Activated CD4-positive, alpha-beta T cell treated with anti-CD3 and anti-CD28 coated beads, Interleukin-2, amount 50 U/mL, for 48 hours (primary cell): ENCODE measurements at regions not wholly inside any gene's neighbourhood (a gene's known extent, or its start where the extent isn't known, plus 50 kb on each side); places are given as distances from the start of the nearest gene placed in this dataset.
"Not testable (repeated sequence)": the region's sequence is repeated elsewhere in the genome, so short reads cannot be mapped to it uniquely, and the experiment has no call there.

Experiments
- DNase-seq, 2 experiments: peaks; one replicate each; pipeline ENCODE4 v3.0.0-alpha.2; 2020

DNA sequence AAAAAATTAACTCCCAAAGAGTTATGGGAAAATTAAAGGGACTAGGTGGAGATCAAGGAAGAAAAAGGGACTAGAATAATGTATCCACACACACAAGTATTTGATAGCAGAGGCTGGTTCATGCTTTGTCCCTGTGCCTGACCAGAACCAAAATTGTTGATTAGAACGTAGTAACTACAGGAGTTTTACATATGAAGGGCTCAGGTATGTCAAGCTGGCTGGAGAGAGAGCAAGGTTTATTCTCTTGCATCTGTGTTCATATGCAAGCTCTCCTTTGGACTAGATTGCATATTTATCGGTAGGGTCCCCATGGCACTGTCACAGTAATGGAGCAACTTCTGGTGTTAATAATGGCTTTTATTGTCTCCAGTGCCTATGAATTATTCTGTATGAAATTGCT is 239.9 kb upstream of the TRPM3 start:
- DNase-seq: no peak

DNA sequence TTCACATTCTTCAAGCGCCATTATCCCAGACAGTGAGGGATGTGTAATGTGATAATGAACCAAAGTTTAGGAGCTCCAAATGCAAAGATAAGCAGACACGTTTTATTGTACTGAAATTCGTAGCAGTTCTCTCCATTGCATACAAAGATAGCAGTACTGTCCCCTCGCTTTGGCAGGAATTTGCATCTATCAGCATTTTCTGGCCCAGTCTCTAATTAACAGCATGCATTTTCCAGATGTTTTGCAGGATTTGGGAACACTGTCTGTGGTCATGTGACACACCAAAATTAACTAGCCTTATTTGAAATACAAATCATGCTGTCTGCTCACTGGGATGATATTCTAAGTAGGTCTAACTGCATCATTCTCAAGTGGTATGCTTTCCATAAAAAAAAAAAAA is 235.9 kb upstream of the TRPM3 start:
- no peak for DNase-seq

DNA sequence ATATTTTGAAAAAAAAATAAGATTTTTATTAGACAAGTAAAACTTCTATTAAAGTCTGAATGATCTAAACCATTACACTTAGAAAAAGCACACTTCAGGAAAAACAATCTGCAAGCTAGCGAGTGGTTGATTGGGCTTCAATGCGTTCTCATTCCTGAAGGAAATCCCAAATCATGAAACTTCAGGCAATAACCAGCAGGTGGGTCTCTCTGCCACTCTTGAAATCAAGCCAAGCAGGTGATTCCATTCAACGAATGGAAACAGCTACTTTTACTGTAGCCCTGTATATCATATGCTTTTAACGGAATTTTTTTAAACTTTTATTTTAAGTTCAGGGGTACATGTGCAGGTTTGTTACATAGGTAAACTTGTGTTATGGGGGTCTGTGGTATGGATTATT is 234.5 kb upstream of the TRPM3 start:
- no peak for DNase-seq

DNA sequence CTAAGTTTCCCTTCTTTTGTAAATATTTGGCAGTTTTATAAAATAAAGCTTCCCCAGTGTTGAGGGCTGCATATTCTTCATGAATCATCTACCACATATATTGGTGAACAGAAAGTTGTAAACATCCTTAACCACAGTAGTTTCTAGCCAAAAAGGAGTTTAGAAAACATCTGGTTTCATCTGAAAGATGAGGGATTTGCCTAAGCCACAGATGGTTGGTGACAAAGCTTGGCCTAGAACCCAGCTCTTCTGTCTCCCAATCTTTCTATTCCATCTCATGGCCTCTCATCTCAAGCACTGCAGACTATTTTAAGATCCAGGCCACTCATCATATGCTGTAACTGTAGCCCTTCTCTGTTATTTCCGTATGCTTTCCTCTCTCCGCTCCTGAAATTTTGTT is 232.3 kb upstream of the TRPM3 start:
- DNase-seq: no peak

DNA sequence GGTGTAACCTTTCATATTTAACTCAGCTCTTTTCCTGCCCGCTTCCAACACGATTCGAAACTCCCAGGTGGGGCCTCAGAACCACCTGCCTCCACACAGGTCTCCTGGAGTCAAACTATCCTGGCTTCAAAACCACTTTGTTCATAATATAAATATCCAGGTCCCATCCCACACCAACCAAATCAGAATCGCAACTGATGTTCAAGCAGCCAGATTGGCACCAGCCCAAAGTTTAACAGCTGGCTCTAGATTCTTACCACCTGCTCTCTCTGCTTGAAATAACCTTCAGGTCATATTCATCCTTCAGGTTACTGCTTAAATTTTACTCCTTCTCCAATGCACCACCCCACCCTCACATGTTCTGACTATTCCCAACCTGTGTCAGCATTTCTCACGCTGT is 231.4 kb upstream of the TRPM3 start:
- no peak for DNase-seq

DNA sequence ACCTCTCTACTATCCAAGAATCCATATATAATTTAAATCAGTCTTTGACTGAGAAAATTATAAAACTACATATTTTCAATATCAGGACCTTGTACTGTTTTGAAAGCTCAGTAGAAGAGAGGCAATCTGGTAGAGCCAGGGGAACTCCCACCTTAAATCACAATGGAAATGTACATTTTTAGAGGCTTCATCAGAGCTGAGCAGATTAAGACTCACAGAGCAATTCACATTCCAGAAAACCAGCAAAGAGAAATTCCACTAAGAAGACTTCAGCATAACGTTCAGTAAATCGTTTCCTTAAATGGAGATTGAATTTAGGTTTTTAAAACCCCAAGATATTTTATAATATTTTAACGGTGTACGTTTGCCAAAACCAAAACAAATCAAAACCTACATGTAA is 227.8 kb upstream of the TRPM3 start:
- DNase-seq: no peak

DNA sequence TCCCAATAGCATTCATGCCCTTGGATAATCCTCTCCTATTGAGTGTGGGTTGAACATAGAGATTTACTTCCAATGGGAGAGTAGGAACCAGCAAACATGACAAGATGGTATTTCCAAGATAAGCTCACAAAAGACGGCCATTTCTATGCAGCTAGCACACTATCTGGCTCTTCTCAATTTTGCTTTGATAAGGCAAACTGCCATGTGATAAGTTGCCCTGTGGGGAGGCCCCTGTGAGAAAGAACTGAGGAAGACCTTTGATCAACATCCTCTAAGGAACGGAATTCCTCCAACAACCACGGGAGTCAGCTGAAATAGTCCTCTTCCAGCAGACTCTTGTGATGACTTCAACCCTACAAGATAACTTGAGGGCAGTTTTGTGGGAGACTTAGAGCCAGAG is 211.9 kb upstream of the TRPM3 start:
- no peak for DNase-seq

DNA sequence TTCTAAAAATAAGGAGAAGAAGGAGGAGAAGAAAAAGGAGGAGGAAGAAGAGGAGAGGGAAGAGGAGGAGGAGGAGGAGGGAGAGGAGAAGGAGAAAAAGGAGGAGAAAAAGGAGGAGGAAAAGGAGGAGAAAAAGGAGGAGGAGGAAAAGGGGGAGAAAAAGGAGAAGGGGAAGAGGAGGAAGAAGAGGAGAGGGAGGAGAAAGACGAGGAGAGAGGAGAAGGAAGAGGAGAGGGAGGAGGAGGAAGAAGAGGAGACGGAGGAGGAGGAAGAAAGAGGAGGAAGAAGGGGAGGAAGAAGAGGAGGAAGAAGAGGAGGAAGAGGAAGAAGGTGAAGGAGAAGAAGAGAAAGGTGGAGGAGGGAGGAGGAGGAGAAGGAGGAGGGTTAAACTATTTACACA is 210.2 kb upstream of the TRPM3 start:
- DNase-seq: no peak

DNA sequence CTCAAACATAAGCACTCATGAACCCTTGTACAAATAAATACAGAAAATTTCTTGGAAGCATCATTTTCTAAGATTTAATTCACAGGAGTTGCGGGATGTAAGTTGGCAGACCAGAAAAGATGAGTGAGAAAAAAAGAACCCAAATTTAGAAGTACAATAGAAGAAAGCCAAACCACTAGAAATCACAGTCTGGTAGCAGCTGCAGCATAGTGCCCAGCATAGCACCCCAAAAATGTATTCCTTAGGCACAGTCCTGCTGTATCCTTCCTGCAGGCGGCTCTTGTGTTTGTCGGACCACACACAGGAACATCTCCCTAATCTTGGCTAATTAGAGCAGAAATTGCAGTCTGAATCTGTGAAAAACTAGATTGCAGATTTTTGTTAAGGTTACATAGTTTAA is 208.5 kb upstream of the TRPM3 start:
- no peak for DNase-seq

DNA sequence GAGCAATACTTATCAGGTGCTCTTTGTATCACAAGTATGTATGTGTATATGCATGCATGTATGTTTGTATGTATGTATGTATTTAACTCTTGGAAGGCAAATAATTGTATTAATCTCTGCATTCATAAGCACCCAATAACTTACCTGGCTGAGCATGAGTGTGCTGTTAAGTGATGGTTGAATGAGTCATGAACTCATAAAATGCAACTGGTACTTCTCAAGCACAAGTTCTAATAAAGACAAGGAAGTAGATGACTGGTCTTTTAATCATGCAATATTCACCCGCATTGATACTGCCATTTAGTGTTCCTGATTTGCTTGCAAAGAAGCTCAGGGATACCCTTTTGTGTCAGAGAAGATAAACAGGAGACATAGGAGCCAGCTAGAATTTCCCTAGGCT is 204.9 kb upstream of the TRPM3 start:
- DNase-seq: no peak

DNA sequence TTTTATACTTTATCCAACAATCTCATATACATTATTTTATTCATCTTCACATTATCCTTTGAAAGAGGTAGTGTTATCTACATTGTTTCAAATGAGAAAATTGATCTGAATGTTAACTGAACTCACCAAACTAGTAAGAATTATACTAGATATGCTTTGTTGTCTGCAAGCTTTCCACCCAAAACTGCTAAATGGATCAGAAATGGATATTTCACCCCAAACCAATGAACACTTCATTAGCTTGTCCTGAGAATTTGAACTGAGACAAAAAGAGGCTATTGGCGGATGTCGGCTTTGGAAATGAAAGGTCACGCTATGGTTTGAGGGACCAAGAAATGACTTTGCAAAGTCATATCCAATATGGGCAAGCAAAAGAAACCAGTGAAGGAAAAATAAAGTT is 201.9 kb upstream of the TRPM3 start:
- no peak for DNase-seq

DNA sequence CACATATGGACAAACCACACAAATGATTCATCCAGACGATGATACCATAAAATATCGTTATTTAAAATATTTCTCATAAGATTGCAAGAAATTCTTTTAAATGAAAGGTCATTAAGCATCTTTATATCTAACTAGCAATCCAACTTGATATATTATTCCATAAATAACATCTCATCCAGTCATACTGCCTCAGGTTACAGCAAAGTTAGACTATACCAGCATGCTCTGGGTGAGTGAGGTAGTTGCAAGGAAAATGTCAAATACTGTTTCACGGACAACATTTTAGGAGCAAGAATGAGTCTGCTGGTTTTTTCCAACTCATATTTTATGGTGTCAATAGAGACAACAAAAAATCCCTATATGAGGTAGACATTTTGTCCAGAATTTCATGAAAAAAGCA is 200.9 kb upstream of the TRPM3 start:
- no peak for DNase-seq

DNA sequence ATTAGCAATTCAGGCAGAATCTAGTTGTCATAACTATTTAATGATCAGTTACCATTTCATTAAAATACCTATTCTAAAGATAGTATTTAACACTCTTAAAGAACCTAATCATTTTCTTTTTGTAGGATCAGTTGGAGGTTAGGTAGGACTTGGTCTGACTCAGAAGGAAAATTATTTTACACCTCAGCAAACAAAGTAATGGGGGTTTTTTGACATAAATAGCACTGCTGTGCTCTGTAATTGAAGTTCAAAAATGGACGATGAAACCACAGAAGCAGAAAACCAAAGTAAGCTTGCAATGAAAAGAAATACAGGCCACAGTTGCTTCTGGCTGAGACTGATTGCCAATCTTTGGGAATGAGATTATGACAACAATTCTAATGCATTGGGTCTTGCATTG is 187.0 kb upstream of the TRPM3 start:
- DNase-seq: no peak

DNA sequence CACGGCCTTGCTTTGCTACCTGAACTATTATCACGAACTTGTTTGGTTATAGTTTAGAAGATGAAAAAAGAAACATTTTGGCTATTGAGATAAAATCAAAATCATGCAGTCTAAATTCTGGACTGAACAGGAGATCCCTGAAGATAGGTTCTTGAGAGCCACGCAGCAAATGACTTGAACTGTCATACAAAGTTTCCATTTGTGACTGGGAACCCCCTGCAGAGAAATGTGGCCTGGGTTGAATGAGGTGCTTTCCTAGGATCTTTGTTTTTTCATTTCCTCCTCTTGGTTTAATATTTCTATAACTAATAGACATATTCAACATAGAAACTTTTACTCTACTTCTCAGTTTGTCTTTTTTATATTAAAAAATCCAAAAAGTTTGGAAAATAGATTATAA is 184.7 kb upstream of the TRPM3 start:
- DNase-seq: no peak

DNA sequence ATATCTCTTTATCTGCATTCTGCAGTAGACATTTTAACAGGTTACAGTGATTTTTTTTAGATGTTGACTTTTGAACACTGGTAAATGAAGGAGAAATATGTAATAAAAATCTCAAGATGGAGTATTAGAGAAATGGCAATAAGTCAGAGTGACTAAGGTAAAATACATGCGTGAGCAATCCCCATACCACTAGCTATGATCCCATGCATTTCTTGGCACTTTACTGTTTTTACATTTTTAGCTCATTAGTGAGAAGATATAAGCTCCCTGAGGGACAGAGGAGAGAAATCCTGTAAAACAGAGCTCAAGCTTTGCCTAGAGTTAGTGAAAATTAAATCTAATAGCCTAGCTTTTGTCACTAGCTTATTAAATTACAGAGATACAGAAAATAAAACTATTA is 181.9 kb upstream of the TRPM3 start:
- no peak for DNase-seq

DNA sequence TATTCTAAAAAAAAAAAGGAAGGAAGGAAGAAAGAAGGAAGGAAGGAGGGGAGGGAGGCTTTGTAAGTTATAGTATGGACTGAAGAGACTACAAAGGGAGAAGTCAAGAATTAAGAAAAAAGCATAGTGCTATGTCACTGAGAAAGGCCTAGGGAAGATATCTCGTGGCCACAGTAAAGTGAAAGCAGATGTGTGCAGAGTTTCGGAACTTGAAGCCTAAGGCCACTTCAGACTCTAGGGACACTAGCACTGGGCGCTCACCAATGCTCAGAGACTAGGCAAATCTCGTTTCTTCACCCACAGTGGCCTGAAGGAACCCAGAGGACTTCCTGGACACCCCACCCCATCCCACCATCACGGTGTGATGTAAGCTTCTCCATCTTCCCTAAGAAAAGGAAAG is 181.4 kb upstream of the TRPM3 start:
- no peak for DNase-seq

DNA sequence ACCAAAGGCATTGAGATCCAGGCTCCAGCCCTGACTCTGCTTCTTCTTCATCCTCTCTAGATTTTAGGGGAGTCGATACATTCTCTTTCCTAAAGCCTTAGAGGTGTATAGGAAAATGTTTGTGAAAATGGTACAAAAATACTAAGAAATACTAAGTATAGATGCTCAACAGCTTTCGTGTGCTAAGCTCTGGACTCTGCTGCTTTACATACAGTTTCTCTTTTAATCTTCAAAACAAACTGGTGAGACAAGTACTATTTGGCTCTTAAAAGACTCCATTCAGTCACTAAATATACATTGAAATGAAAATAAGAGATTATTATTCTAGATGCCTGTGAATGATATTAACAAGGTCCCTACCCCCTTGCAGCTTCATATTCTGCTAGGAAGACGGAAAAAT is 174.5 kb upstream of the TRPM3 start:
- no peak for DNase-seq

DNA sequence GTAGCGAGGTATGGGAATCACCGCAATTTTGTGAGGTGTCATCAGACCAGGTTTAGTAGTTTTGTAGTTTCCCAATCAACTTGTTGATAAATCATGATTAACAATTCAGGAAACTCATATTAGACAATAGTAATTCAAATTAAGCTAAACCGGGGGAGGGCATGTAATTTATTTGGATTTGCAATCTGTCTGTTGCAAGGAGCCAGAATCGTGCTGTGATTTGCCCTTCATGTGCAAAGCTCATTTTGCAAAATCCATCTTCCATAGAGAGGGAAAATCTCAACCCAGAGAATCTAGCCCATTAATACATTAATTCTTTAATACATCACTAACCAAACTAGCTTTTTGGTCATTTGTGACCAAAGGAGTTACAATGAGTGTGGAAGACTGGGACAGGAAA is 164.7 kb upstream of the TRPM3 start:
- DNase-seq: no peak

DNA sequence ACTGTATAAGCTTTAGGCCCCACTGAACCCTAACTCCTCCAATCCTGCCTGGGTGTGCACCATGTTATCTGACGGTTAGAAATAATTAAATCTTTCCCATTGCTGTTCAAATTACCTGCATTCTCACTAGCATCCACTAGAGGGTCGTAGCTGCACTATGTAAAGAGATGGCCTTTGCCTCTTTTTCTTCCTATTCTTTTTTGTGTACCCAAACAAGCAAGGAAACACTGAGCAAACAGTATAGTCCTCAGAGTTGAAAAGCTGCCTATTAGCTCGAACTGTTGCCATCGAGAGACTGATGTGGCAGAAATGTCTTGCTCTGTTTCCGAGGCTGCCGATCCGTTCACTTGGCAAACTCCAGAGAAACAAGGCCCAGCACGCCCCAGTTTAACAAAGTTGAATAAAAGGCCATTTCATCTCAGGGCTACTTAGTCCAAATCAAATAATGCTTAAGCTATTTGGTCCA is 163.8 kb upstream of the TRPM3 start:
- DNase-seq: peak; percentile 13 to 23

DNA sequence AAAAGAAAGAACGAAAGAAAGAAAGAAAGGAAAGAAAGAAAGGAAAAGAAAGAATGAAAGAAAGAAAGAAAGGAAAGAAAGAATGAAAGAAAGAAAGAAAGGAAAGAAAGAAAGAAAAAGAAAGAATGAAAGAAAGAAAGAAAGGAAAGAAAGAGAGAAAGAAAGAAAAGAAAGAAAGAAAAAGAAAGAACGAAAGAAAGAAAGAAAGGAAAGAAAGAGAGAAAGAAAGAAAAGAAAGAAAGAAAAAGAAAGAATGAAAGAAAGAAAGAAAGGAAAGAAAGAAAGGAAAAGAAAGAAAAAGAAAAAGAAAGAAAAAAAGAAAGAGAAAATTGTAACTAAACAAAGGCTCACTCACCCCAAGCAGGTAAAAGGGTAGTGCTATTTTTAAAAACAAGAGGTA is 160.7 kb upstream of the TRPM3 start:
- not testable (repeated sequence) for DNase-seq

DNA sequence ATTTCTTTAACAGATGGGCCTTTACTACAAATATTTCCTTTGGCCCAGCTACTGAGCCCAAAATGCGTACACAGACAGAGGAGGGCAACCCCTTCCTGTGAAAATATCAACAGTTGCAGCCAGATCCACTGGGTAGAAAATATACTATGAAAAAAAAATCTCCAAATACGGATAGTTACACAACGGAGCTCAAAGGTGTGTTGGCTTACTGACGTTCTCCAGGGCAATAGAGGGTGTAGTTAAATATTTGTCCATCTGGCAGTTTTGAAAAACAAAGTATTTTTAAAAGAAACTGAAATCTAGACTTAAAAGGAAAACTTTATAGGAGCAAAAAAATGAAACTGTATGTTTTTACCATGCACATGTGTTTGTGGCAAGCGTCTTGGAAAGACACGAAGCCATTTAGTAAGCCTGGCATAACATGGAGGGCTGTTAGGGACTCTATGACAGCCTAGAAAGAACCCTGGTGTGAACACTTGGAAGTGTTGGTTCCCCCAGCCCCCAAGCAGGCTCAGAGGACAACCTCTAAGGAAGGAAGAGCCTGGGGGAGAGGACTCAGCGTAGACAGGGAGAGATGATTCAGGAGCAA is 157.8 kb upstream of the TRPM3 start:
- DNase-seq: no peak

DNA sequence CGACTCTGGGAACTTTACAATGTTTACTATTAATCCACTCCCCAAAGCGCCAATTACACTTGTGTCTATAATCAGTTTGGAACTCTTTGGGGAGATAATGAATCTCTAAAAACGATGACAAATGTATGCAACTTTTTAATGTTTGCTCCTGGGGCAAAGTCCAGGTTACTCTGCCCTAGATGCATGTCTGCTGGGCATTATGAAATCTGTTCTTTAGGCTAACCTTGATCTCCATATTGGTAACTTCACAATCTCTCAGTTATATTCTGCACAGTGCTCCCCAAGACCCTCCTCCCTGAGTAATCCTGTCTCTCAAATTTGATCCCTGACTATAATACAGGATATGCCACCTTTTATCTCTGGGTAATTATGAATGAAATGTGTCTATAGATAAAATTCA is 152.2 kb upstream of the TRPM3 start:
- no peak for DNase-seq

DNA sequence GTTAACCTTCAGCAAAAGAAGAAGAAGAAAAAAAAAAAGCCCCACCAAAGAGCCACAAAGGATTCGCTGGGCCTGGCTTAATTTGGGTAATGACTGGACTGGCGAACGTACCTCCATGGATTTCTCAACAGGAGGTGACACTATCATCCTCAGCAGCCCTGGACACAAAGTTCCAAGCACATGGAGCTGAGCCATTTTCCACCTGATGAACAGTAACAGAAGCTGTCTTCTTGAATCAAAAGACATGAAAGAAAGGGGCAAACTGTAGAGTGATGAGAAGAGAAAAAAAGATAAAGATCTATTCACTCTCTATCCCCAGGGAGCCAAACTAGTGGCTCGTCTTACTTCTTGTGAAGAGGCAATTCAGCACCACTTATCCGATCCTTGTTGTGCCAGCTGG is 150.2 kb upstream of the TRPM3 start:
- no peak for DNase-seq

DNA sequence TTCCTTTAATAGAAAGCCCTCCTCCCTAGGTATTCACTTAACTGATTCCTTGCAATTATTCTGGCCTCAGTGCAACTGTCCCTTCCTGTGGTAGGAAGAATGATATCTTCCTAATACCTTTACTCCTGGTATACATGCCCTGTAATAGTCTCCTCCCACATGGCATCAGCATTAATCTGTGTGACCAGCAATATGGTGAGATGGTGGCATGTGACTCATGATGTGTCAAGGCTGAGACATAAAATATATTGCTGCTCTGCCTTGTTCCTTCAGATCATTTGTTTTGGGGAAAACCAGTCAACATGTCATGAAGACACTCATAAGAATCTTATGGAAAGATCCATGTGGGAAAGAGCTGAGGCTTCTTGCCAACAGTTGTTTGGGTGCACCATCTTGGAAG is 149.1 kb upstream of the TRPM3 start:
- DNase-seq: no peak

DNA sequence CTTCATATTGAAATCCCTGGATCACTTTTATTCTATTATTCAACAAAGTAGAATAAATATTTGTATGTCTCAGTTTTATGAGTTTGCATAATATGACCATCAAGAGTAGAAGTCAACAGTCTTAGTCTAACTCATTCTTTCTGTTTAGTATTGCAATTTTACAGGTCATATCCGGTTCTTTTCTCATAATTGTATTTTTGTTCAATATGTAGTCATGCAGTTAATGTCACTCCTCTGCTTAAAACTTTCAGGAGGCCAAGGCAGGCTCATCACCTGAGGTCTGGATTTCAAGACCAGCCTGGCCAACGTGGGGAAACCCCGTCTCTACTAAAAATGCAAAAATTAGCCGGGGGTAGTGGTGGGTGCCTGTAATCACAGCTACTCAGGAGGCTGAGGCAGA is 148.4 kb upstream of the TRPM3 start:
- DNase-seq: no peak
